A549 (cell line): ENCODE measurements at regions not wholly inside any gene's neighbourhood (a gene's known extent, or its start where the extent isn't known, plus 50 kb on each side); places are given as distances from the start of the nearest gene placed in this dataset.
"Not testable (repeated sequence)": the region's sequence is repeated elsewhere in the genome, so short reads cannot be mapped to it uniquely, and the experiment has no call there.

Source experiments
- BHLHE40 ChIP-seq: IDR thresholded peaks from 2 replicates; pipeline ENCODE4 v1.6.1; 2012; ENCODE audit warnings: low read depth, low read length, inconsistent platforms
- CHD4 ChIP-seq: fragments of 200-600 bp; sonication (generic); IDR thresholded peaks from 2 replicates; pipeline ENCODE4 v1.6.1; 2016; ENCODE audit warnings: antibody characterized with exemption, mild to moderate bottlenecking, borderline replicate concordance
- CTCF ChIP-seq: fragments of >200 bp; sonication (Bioruptor Twin); formaldehyde crosslinking; IDR thresholded peaks from 3 replicates; pipeline ENCODE4 v1.5.1; 2016
- EP300 ChIP-seq, 2 experiments: fragments of >200 bp; sonication (Bioruptor Twin); formaldehyde crosslinking; IDR thresholded peaks; 2 replicates in 1 of 2; 3 replicates in 1 of 2; pipeline ENCODE4 v1.6.1; 2016 to 2017
- HOXB5 ChIP-seq: fragments of 250-450 bp; sonication (Bioruptor Pico); IDR thresholded peaks from 2 replicates; pipeline ENCODE4 v1.5.0; 2020; ENCODE audit warnings: mild to moderate bottlenecking, moderate library complexity
- JUN ChIP-seq, 2 experiments: fragments of >200 bp; sonication (Bioruptor Twin); formaldehyde crosslinking; IDR thresholded peaks; 2 replicates in 1 of 2; 3 replicates in 1 of 2; pipeline ENCODE4 v1.6.1; 2016 to 2017
- MAZ ChIP-seq: fragments of 150-350 bp; IDR thresholded peaks from 2 replicates; pipeline ENCODE4 v1.6.1; 2014; ENCODE audit warnings: antibody characterized with exemption, low read depth, low read length, borderline replicate concordance
- NR3C1 ChIP-seq: fragments of >200 bp; sonication (Bioruptor Twin); formaldehyde crosslinking; IDR thresholded peaks from 3 replicates; pipeline ENCODE4 v1.6.1; 2017
- POLR2AphosphoS2 ChIP-seq: conservative IDR thresholded peaks from 2 replicates; pipeline ENCODE4 v1.6.1; 2012; ENCODE audit warnings: low read length, improper control_type of control experiment, inconsistent platforms
- RAD21 ChIP-seq, 2 experiments: fragments of >200 bp in 1 of 2; sonication (Bioruptor Twin) in 1 of 2; formaldehyde crosslinking in 1 of 2; IDR thresholded peaks in 1 of 2; conservative IDR thresholded peaks in 1 of 2; 2 replicates in 1 of 2; 3 replicates in 1 of 2; pipeline ENCODE4 v1.6.1; 2012 to 2018; ENCODE audit warnings: inconsistent platforms in 1 of 2
- REST ChIP-seq: fragments of 200-600 bp; sonication (generic); IDR thresholded peaks from 2 replicates; pipeline ENCODE4 v1.6.1; 2016; ENCODE audit warnings: antibody characterized with exemption, mild to moderate bottlenecking, moderate library complexity

GRCh38 chr5:21274361-21274760 lies 1286.4 kb upstream of the CDH18 start:
- TF ChIP-seq CTCF; POLR2AphosphoS2; REST; HOXB5 (CRISPR knock-in tag); CHD4; RAD21 (conservative IDR thresholded peaks at IDR 0.05 in 1 of 2, IDR thresholded peaks at IDR 0.05 in 1 of 2); EP300 (IDR thresholded peaks at IDR 0.05); BHLHE40; MAZ; JUN (IDR thresholded peaks at IDR 0.05); NR3C1: not testable (repeated sequence)
